ENCODE measurements at regions not wholly inside any gene's neighbourhood (a gene's known extent, or its start where the extent isn't known, plus 50 kb on each side); places are given as distances from the start of the nearest gene placed in this dataset.
A peak's percentile ranks its signal among the peaks of the same experiment; 100 is the strongest.
"Not testable (repeated sequence)": the region's sequence is repeated elsewhere in the genome, so short reads cannot be mapped to it uniquely, and the experiment has no call there.

- DNase-seq (ENCODE audit: low spot score) (no peak), ATAC-seq (no peak)
Observed at GRCh38 chr2:7619203-7619970, 702.2 kb downstream of the RNF144A start.

GRCh38 chr2:7620255-7620654, 703.0 kb downstream of the RNF144A start:
- no peak for ATAC-seq
- DNase-seq (ENCODE audit: low spot score), result no peak

GRCh38 chr2:7621018-7621814, 704.0 kb downstream of the RNF144A start:
- no peak for DNase-seq (ENCODE audit: low spot score)

GRCh38 chr2:7625392-7626138, 708.4 kb downstream of the RNF144A start:
- DNase-seq (ENCODE audit: low spot score) (no peak), ATAC-seq (no peak)

More at GRCh38 chr2:7621018-7621814, 704.0 kb downstream of the RNF144A start:
- ATAC-seq, result no peak

- DNase-seq (ENCODE audit: low spot score) (no peak), ATAC-seq (no peak)
Observed at GRCh38 chr2:7626139-7626537, 708.9 kb downstream of the RNF144A start.

- DNase-seq (ENCODE audit: low spot score) (no peak), ATAC-seq (no peak)
Observed at GRCh38 chr2:7627583-7627982, 710.4 kb downstream of the RNF144A start.

GRCh38 chr2:7632420-7632819, 715.2 kb downstream of the RNF144A start:
- ATAC-seq (no peak), DNase-seq (ENCODE audit: low spot score) (no peak)

- DNase-seq (ENCODE audit: low spot score), result no peak
- no peak for ATAC-seq
Observed at GRCh38 chr2:7633566-7634153, 716.4 kb downstream of the RNF144A start.

GRCh38 chr2:7634409-7634808, 717.2 kb downstream of the RNF144A start:
- ATAC-seq (no peak), DNase-seq (ENCODE audit: low spot score) (no peak)

GRCh38 chr2:7639476-7639875, 722.3 kb downstream of the RNF144A start:
- peak; percentile 57 for DNase-seq (ENCODE audit: low spot score)
- ATAC-seq, result peak; percentile 90

- DNase-seq (ENCODE audit: low spot score), result not testable (repeated sequence)
Observed at GRCh38 chr2:7641272-7641671, 724.1 kb downstream of the RNF144A start.

GRCh38 chr2:7646024-7646423, 728.8 kb downstream of the RNF144A start:
- no peak for ATAC-seq
- no peak for DNase-seq (ENCODE audit: low spot score)

More at GRCh38 chr2:7641272-7641671, 724.1 kb downstream of the RNF144A start:
- ATAC-seq, result not testable (repeated sequence)

- ATAC-seq (no peak), DNase-seq (ENCODE audit: low spot score) (no peak)
Observed at GRCh38 chr2:7646661-7647060, 729.4 kb downstream of the RNF144A start.

- ATAC-seq (no peak), DNase-seq (ENCODE audit: low spot score) (no peak)
Observed at GRCh38 chr2:7648221-7648795, 731.1 kb downstream of the RNF144A start.

GRCh38 chr2:7649461-7650228, 732.4 kb downstream of the RNF144A start:
- DNase-seq (ENCODE audit: low spot score), result no peak
- ATAC-seq, result no peak

GRCh38 chr2:7653617-7654016, 736.4 kb downstream of the RNF144A start:
- ATAC-seq (no peak), DNase-seq (ENCODE audit: low spot score) (no peak)

GRCh38 chr2:7655629-7656028, 738.4 kb downstream of the RNF144A start:
- no peak for DNase-seq (ENCODE audit: low spot score)
- ATAC-seq, result no peak

GRCh38 chr2:7657526-7657925, 740.3 kb downstream of the RNF144A start:
- not testable (repeated sequence) for DNase-seq (ENCODE audit: low spot score); ATAC-seq

GRCh38 chr2:7658486-7658885, 741.3 kb downstream of the RNF144A start:
- ATAC-seq (no peak), DNase-seq (ENCODE audit: low spot score) (no peak)

- no peak for ATAC-seq
- no peak for DNase-seq (ENCODE audit: low spot score)
Observed at GRCh38 chr2:7660816-7661215, 743.6 kb downstream of the RNF144A start.
